DND-41 (cell line): ENCODE measurements at regions not wholly inside any gene's neighbourhood (a gene's known extent, or its start where the extent isn't known, plus 50 kb on each side); places are given as distances from the start of the nearest gene placed in this dataset.

ENCODE experiments used
- EZH2 ChIP-seq: IDR thresholded peaks from 3 replicates; pipeline ENCODE4 v1.6.1; 2012; ENCODE audit warnings: borderline replicate concordance, low read depth, mild to moderate bottlenecking, moderate library complexity, low read length, inconsistent platforms; ENCODE audit not compliant: severe bottlenecking
- TF ChIP-seq, protein P1 (sequence below): IDR thresholded peaks from 2 replicates; pipeline ENCODE4 v1.5.1; 2012; ENCODE audit warnings: borderline replicate concordance, low read length, moderate library complexity, mild to moderate bottlenecking; ENCODE audit not compliant: poor library complexity, severe bottlenecking; ENCODE audit errors: extremely low read depth

DNA sequence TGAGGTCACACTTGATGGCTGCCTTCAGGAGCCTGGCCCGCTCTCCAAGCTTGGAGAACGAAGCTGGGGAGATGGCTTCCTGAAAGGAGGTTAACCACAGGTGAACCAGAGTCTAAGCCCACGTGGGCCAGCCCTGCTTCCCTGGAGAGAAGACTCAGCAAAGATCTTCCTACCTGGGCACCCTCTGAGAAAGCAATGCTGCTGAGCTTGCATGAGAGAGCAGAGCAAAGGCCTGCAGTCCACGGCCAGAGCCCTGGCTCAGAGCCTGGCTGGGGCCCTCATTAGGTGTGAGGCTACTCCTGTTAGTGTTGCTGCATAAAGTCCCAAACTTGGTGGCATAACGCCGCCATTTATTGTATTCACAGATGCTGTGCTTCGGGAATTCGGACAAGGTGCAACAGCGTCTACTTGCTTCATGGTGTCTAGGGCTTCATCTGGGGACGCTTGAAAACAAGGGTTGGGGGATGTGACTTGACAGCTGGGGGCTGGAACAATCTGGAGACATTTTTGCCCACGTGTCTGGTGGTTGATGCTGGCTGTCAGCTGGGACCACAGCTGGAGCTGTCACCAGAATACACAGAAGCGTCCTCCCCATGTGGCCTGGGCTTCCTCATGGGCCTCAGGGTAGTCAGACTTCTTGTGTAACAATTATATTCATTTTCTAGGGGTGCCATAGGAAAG lies 87.9 kb upstream of the MEF2A start:
- TF ChIP-seq EZH2, result no peak
- TF ChIP-seq, protein P1, sequence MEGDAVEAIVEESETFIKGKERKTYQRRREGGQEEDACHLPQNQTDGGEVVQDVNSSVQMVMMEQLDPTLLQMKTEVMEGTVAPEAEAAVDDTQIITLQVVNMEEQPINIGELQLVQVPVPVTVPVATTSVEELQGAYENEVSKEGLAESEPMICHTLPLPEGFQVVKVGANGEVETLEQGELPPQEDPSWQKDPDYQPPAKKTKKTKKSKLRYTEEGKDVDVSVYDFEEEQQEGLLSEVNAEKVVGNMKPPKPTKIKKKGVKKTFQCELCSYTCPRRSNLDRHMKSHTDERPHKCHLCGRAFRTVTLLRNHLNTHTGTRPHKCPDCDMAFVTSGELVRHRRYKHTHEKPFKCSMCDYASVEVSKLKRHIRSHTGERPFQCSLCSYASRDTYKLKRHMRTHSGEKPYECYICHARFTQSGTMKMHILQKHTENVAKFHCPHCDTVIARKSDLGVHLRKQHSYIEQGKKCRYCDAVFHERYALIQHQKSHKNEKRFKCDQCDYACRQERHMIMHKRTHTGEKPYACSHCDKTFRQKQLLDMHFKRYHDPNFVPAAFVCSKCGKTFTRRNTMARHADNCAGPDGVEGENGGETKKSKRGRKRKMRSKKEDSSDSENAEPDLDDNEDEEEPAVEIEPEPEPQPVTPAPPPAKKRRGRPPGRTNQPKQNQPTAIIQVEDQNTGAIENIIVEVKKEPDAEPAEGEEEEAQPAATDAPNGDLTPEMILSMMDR, result no peak
